ES-I3 (cell line): ENCODE measurements at regions not wholly inside any gene's neighbourhood (a gene's known extent, or its start where the extent isn't known, plus 50 kb on each side); places are given as distances from the start of the nearest gene placed in this dataset.
"Not testable (repeated sequence)": the region's sequence is repeated elsewhere in the genome, so short reads cannot be mapped to it uniquely, and the experiment has no call there.

Source experiments
- H3K36me3 ChIP-seq: 2 replicates; pipeline ENCODE4 v1.6.1; 2013; ENCODE audit warnings: mild to moderate bottlenecking, low read length, control low read depth, moderate library complexity; ENCODE audit not compliant: insufficient read depth
- H3K4me1 ChIP-seq: 2 replicates; pipeline ENCODE4 v1.6.1; 2013; ENCODE audit warnings: mild to moderate bottlenecking, control low read depth, low read length; ENCODE audit not compliant: insufficient read depth
- H3K9ac ChIP-seq: 2 replicates; pipeline ENCODE4 v1.6.1; 2013; ENCODE audit warnings: low read depth, mild to moderate bottlenecking, low read length, moderate library complexity
- H3K9me3 ChIP-seq: 2 replicates; pipeline ENCODE4 v1.6.1; 2013; ENCODE audit warnings: mild to moderate bottlenecking, low read length, moderate library complexity; ENCODE audit not compliant: control insufficient read depth, insufficient read depth

GRCh38 chr6:99816795-99817194 lies 177.2 kb downstream of the MCHR2 start:
- no peaks in the 10 kb centered on the region for H3K9me3 ChIP-seq
- no peaks in the 10 kb centered on the region for H3K36me3 ChIP-seq

GRCh38 chr6:99818161-99818560 lies 175.9 kb downstream of the MCHR2 start:
- Histone ChIP-seq H3K9me3 (no peaks in the 10 kb centered on the region), H3K36me3 (no peaks in the 10 kb centered on the region), H3K4me1 (peaks cover 6% of the 10 kb centered on the region; the same call in 1 of the 2 replicates), H3K9ac (no peak overlapping the region)

More at GRCh38 chr6:99816795-99817194, 177.2 kb downstream of the MCHR2 start:
- Histone ChIP-seq H3K4me1 (no peaks in the 10 kb centered on the region; the same call in 1 of the 2 replicates), H3K9ac (no peak overlapping the region)

- Histone ChIP-seq H3K36me3 (no peaks in the 10 kb centered on the region), H3K4me1 (peaks cover 6% of the 10 kb centered on the region; the same call in 1 of the 2 replicates), H3K9ac (no peak overlapping the region), H3K9me3 (no peaks in the 10 kb centered on the region)
Observed at GRCh38 chr6:99819853-99820252, 174.2 kb downstream of the MCHR2 start.

- H3K36me3 ChIP-seq = no peaks in the 10 kb centered on the region
- no peaks in the 10 kb centered on the region for H3K9me3 ChIP-seq
- H3K9ac ChIP-seq = no peak overlapping the region
- H3K4me1 ChIP-seq = peaks cover 6% of the 10 kb centered on the region; the same call in 1 of the 2 replicates
Observed at GRCh38 chr6:99821164-99821563, 172.9 kb downstream of the MCHR2 start.

GRCh38 chr6:99822741-99823512 lies 171.1 kb downstream of the MCHR2 start:
- Histone ChIP-seq H3K4me1 (peaks cover 6% of the 10 kb centered on the region; the same call in 1 of the 2 replicates), H3K9me3 (no peaks in the 10 kb centered on the region), H3K9ac (peak overlapping the region; percentile 41), H3K36me3 (no peaks in the 10 kb centered on the region)

GRCh38 chr6:99823513-99824235 lies 170.3 kb downstream of the MCHR2 start:
- not testable (repeated sequence) for H3K4me1 ChIP-seq
- H3K9ac ChIP-seq = peak overlapping the region; percentile 41

GRCh38 chr6:99833034-99833433 lies 161.0 kb downstream of the MCHR2 start:
- Histone ChIP-seq H3K4me1 (no peaks in the 10 kb centered on the region), H3K9me3 (no peaks in the 10 kb centered on the region), H3K9ac (no peak overlapping the region), H3K36me3 (no peaks in the 10 kb centered on the region)

More at GRCh38 chr6:99823513-99824235, 170.3 kb downstream of the MCHR2 start:
- not testable (repeated sequence) for H3K36me3 ChIP-seq, H3K9me3 ChIP-seq

GRCh38 chr6:99836471-99836870 lies 157.6 kb downstream of the MCHR2 start:
- H3K9ac ChIP-seq = no peak overlapping the region
- H3K9me3 ChIP-seq = no peaks in the 10 kb centered on the region
- H3K4me1 ChIP-seq = no peaks in the 10 kb centered on the region
- H3K36me3 ChIP-seq = no peaks in the 10 kb centered on the region

GRCh38 chr6:99838607-99839006 lies 155.4 kb downstream of the MCHR2 start:
- H3K4me1 ChIP-seq = no peaks in the 10 kb centered on the region
- H3K9me3 ChIP-seq = no peaks in the 10 kb centered on the region
- H3K36me3 ChIP-seq = no peaks in the 10 kb centered on the region

GRCh38 chr6:99841297-99841696 lies 152.7 kb downstream of the MCHR2 start:
- H3K9ac ChIP-seq = no peak overlapping the region
- H3K36me3 ChIP-seq = no peaks in the 10 kb centered on the region
- H3K4me1 ChIP-seq = no peaks in the 10 kb centered on the region
- no peaks in the 10 kb centered on the region for H3K9me3 ChIP-seq

More at GRCh38 chr6:99838607-99839006, 155.4 kb downstream of the MCHR2 start:
- H3K9ac ChIP-seq = no peak overlapping the region

- Histone ChIP-seq H3K4me1 (no peaks in the 10 kb centered on the region), H3K9me3 (no peaks in the 10 kb centered on the region), H3K36me3 (no peaks in the 10 kb centered on the region), H3K9ac (no peak overlapping the region)
Observed at GRCh38 chr6:99846006-99846405, 148.0 kb downstream of the MCHR2 start.

GRCh38 chr6:99850841-99851240 lies 143.2 kb downstream of the MCHR2 start:
- no peaks in the 10 kb centered on the region for H3K36me3 ChIP-seq
- no peak overlapping the region for H3K9ac ChIP-seq
- no peaks in the 10 kb centered on the region for H3K4me1 ChIP-seq
- H3K9me3 ChIP-seq = no peaks in the 10 kb centered on the region

- Histone ChIP-seq H3K9ac (no peak overlapping the region), H3K36me3 (no peaks in the 10 kb centered on the region), H3K4me1 (no peaks in the 10 kb centered on the region), H3K9me3 (no peaks in the 10 kb centered on the region)
Observed at GRCh38 chr6:99852031-99852430, 142.0 kb downstream of the MCHR2 start.

GRCh38 chr6:99867026-99867425 lies 127.0 kb downstream of the MCHR2 start:
- Histone ChIP-seq H3K36me3 (no peaks in the 10 kb centered on the region), H3K4me1 (peaks cover 3% of the 10 kb centered on the region; the same call in 1 of the 2 replicates), H3K9ac (no peak overlapping the region), H3K9me3 (no peaks in the 10 kb centered on the region)
